H1 (cell line): ENCODE measurements at regions not wholly inside any gene's neighbourhood (a gene's known extent, or its start where the extent isn't known, plus 50 kb on each side); places are given as distances from the start of the nearest gene placed in this dataset.

Source experiments
- CHD2 ChIP-seq: IDR thresholded peaks from 2 replicates; pipeline ENCODE4 v1.6.1; 2012; ENCODE audit warnings: low read length, improper control_type of control experiment
- CTCF ChIP-seq, 3 experiments: IDR thresholded peaks; 1 replicate in 2 of 3; 2 replicates in 1 of 3; pipeline versions ENCODE4 v1.5.1 to v1.6.1; 2011; ENCODE audit warnings: low read length in 3 of 3, mild to moderate bottlenecking in 3 of 3, inconsistent platforms in 2 of 3, low read depth in 1 of 3, moderate library complexity in 1 of 3; ENCODE audit not compliant: insufficient read depth in 1 of 3; ENCODE audit errors: control extremely low read depth in 1 of 3
- GABPA ChIP-seq: IDR thresholded peaks from 2 replicates; pipeline ENCODE4 v1.6.1; 2011; ENCODE audit warnings: mild to moderate bottlenecking, low read length, moderate library complexity, borderline replicate concordance; ENCODE audit not compliant: insufficient read depth
- TEAD4 ChIP-seq: IDR thresholded peaks from 2 replicates; pipeline ENCODE4 v1.6.1; 2012; ENCODE audit warnings: low read depth, low read length, inconsistent platforms, mixed read lengths
- YY1 ChIP-seq: IDR thresholded peaks from 2 replicates; pipeline ENCODE4 v1.6.1; 2011; ENCODE audit warnings: low read depth, mild to moderate bottlenecking, low read length
- TF ChIP-seq, protein P1 (sequence below): fragments of 300-600 bp; sonication (generic); IDR thresholded peaks from 2 replicates; pipeline ENCODE4 v1.7.1; 2012; ENCODE audit warnings: low read length, moderate library complexity, mild to moderate bottlenecking, inconsistent platforms; ENCODE audit not compliant: insufficient replicate concordance
- TF ChIP-seq, protein P2 (sequence below): IDR thresholded peaks from 2 replicates; pipeline ENCODE4 v1.6.1; 2012; ENCODE audit warnings: inconsistent platforms

DNA sequence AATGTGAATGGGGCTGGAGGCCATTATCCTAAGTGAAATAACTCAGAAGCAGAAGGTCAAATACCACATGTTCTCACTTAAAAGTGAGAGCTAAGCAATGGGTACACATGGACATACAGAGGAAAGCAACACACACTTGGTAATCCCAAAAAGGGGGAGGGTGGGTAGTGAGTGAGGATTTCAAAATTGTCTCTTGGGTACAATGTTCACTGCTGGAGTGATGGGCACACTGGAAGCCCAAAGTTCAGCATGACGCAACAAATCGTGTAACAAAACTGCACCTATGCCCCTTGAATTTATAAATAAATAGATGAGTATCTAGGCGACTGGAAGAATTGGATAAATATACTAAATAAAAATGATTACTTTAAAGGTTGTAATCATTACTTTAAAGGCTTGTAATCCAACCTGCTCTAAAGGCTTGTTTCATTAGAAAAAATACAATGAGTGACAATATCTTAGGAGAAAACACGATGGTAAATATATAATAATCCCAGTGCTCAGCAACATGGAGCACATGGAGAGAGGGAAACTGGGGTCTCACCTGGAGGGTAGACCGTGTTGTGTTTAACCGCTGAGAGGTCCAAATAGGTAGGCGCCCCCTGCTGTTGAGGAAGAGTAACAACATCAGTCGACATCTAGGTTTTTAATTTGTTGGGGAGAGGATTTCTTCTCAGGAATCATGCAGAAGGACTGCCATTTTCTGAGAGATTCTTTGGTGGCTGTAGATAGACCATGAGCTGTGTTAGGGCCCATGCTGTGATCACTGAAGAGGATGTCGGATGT is 78.5 kb upstream of the ROBO1 start (continued):
- TF ChIP-seq, protein P1, sequence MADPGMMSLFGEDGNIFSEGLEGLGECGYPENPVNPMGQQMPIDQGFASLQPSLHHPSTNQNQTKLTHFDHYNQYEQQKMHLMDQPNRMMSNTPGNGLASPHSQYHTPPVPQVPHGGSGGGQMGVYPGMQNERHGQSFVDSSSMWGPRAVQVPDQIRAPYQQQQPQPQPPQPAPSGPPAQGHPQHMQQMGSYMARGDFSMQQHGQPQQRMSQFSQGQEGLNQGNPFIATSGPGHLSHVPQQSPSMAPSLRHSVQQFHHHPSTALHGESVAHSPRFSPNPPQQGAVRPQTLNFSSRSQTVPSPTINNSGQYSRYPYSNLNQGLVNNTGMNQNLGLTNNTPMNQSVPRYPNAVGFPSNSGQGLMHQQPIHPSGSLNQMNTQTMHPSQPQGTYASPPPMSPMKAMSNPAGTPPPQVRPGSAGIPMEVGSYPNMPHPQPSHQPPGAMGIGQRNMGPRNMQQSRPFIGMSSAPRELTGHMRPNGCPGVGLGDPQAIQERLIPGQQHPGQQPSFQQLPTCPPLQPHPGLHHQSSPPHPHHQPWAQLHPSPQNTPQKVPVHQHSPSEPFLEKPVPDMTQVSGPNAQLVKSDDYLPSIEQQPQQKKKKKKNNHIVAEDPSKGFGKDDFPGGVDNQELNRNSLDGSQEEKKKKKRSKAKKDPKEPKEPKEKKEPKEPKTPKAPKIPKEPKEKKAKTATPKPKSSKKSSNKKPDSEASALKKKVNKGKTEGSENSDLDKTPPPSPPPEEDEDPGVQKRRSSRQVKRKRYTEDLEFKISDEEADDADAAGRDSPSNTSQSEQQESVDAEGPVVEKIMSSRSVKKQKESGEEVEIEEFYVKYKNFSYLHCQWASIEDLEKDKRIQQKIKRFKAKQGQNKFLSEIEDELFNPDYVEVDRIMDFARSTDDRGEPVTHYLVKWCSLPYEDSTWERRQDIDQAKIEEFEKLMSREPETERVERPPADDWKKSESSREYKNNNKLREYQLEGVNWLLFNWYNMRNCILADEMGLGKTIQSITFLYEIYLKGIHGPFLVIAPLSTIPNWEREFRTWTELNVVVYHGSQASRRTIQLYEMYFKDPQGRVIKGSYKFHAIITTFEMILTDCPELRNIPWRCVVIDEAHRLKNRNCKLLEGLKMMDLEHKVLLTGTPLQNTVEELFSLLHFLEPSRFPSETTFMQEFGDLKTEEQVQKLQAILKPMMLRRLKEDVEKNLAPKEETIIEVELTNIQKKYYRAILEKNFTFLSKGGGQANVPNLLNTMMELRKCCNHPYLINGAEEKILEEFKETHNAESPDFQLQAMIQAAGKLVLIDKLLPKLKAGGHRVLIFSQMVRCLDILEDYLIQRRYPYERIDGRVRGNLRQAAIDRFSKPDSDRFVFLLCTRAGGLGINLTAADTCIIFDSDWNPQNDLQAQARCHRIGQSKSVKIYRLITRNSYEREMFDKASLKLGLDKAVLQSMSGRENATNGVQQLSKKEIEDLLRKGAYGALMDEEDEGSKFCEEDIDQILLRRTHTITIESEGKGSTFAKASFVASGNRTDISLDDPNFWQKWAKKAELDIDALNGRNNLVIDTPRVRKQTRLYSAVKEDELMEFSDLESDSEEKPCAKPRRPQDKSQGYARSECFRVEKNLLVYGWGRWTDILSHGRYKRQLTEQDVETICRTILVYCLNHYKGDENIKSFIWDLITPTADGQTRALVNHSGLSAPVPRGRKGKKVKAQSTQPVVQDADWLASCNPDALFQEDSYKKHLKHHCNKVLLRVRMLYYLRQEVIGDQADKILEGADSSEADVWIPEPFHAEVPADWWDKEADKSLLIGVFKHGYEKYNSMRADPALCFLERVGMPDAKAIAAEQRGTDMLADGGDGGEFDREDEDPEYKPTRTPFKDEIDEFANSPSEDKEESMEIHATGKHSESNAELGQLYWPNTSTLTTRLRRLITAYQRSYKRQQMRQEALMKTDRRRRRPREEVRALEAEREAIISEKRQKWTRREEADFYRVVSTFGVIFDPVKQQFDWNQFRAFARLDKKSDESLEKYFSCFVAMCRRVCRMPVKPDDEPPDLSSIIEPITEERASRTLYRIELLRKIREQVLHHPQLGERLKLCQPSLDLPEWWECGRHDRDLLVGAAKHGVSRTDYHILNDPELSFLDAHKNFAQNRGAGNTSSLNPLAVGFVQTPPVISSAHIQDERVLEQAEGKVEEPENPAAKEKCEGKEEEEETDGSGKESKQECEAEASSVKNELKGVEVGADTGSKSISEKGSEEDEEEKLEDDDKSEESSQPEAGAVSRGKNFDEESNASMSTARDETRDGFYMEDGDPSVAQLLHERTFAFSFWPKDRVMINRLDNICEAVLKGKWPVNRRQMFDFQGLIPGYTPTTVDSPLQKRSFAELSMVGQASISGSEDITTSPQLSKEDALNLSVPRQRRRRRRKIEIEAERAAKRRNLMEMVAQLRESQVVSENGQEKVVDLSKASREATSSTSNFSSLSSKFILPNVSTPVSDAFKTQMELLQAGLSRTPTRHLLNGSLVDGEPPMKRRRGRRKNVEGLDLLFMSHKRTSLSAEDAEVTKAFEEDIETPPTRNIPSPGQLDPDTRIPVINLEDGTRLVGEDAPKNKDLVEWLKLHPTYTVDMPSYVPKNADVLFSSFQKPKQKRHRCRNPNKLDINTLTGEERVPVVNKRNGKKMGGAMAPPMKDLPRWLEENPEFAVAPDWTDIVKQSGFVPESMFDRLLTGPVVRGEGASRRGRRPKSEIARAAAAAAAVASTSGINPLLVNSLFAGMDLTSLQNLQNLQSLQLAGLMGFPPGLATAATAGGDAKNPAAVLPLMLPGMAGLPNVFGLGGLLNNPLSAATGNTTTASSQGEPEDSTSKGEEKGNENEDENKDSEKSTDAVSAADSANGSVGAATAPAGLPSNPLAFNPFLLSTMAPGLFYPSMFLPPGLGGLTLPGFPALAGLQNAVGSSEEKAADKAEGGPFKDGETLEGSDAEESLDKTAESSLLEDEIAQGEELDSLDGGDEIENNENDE: no peak
- TF ChIP-seq, protein P2, sequence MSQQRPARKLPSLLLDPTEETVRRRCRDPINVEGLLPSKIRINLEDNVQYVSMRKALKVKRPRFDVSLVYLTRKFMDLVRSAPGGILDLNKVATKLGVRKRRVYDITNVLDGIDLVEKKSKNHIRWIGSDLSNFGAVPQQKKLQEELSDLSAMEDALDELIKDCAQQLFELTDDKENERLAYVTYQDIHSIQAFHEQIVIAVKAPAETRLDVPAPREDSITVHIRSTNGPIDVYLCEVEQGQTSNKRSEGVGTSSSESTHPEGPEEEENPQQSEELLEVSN: no peak
- no peak for TF ChIP-seq GABPA
- 0 out of 2 replicates have a peak, but pooled peaks have one; percentile 42 for TF ChIP-seq YY1
- no peak for TF ChIP-seq CHD2
- no peak for TF ChIP-seq TEAD4
- TF ChIP-seq CTCF (IDR thresholded peaks at IDR 0.05; ENCODE audit: control extremely low read depth in 1 of 3, insufficient read depth in 1 of 3, low read depth in 1 of 3, low read length in 3 of 3): peak; percentile 55 to 78 (median 64)
